Fibroblast of lung (primary cell): ENCODE measurements at regions not wholly inside any gene's neighbourhood (a gene's known extent, or its start where the extent isn't known, plus 50 kb on each side); places are given as distances from the start of the nearest gene placed in this dataset.

Source experiments
- DNase-seq, 2 donors: peaks; one replicate each; pipeline versions ENCODE4 v3.0.0 to v3.0.0-alpha.2; 2010; ENCODE audit warnings: low read depth in 2 of 2
- H2AFZ ChIP-seq: 2 replicates; pipeline ENCODE4 v1.5.1; 2012; ENCODE audit warnings: low read length, control low read depth, inconsistent platforms
- H3K27ac ChIP-seq: 2 replicates; pipeline ENCODE4 v1.5.1; 2011; ENCODE audit warnings: low read length, control low read depth; ENCODE audit not compliant: insufficient read depth
- H3K27me3 ChIP-seq: 2 replicates; pipeline ENCODE4 v1.5.1; 2011; ENCODE audit warnings: mild to moderate bottlenecking, low read length; ENCODE audit not compliant: control insufficient read depth, insufficient read depth
- H3K36me3 ChIP-seq: 2 replicates; pipeline ENCODE4 v1.5.1; 2011; ENCODE audit warnings: low read length; ENCODE audit not compliant: control insufficient read depth, insufficient read depth
- H3K4me1 ChIP-seq: 2 replicates; pipeline ENCODE4 v1.5.1; 2011; ENCODE audit warnings: low read length; ENCODE audit not compliant: control insufficient read depth, insufficient read depth; ENCODE audit errors: extremely low read depth
- H3K4me2 ChIP-seq: 2 replicates; pipeline ENCODE4 v1.5.1; 2011; ENCODE audit warnings: low read length, control low read depth; ENCODE audit not compliant: insufficient read depth; ENCODE audit errors: extremely low read depth
- H3K4me3 ChIP-seq, 4 experiments: fragments of 200-600 bp in 1 of 4; sonication (generic) in 1 of 4; replicated peaks in 1 of 4; 2 replicates each; pipeline ENCODE4 v1.5.1; 2011 to 2016; ENCODE audit warnings: low read length in 4 of 4, low read depth in 3 of 4, mild to moderate bottlenecking in 3 of 4, control low read depth in 2 of 4, inconsistent platforms in 1 of 4, mixed read lengths in 1 of 4; ENCODE audit not compliant: insufficient read depth in 1 of 4; ENCODE audit errors: control extremely low read depth in 1 of 4
- H3K79me2 ChIP-seq: 2 replicates; pipeline ENCODE4 v1.5.1; 2012; ENCODE audit warnings: mild to moderate bottlenecking, low read length, inconsistent platforms; ENCODE audit not compliant: control insufficient read depth, insufficient read depth
- H3K9ac ChIP-seq: 2 replicates; pipeline ENCODE4 v1.5.1; 2011; ENCODE audit warnings: mild to moderate bottlenecking, low read length, control low read depth; ENCODE audit not compliant: insufficient read depth
- H3K9me3 ChIP-seq: 2 replicates; pipeline ENCODE4 v1.5.1; 2012; ENCODE audit warnings: low read depth, low read length; ENCODE audit not compliant: control insufficient read depth, insufficient read depth
- H4K20me1 ChIP-seq: 2 replicates; pipeline ENCODE4 v1.5.1; 2011; ENCODE audit warnings: low read length; ENCODE audit not compliant: control insufficient read depth, insufficient read depth; ENCODE audit errors: extremely low read depth
- EZH2 ChIP-seq: IDR thresholded peaks from 2 replicates; pipeline ENCODE4 v1.5.1; 2012; ENCODE audit warnings: low read length, control low read depth, mild to moderate bottlenecking; ENCODE audit errors: missing control alignments
- TF ChIP-seq, protein P1 (sequence below), 2 donors: IDR thresholded peaks in 1 of 2; conservative IDR thresholded peaks in 1 of 2; 1 replicate in 1 of 2; 2 replicates in 1 of 2; pipeline ENCODE4 v1.5.1; 2011 to 2012; ENCODE audit warnings: low read length in 2 of 2, control low read depth in 1 of 2, inconsistent platforms in 1 of 2, low read depth in 1 of 2, mild to moderate bottlenecking in 1 of 2

DNA sequence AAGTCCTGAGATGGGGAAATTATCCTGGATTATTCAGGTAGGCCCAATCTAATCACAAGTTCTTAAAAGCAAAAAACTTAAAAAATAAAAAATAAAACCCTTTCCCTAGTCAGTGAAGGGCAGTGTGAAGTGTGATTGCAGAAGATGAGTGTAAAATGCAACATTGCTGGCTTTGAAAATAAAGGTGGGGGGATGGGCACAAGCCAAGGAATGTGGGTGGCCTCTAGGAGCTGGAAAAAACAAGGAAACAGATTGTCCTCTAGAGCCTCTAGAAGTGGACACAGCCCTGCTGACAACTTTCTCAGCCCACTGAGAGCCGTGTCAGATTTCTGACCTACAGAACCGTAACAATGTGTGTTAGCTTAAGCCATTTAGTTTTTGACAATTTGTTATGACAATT lies 184.3 kb upstream of the HNRNPA3 start:
- no peak overlapping the region for H2AFZ ChIP-seq
- no peak overlapping the region for H3K4me3 ChIP-seq
- H3K36me3 ChIP-seq = no peaks in the 10 kb centered on the region
- H3K4me2 ChIP-seq = no peak overlapping the region
- H3K27ac ChIP-seq = no peak overlapping the region
- no peaks in the 10 kb centered on the region for H3K79me2 ChIP-seq
- no peaks in the 10 kb centered on the region for H3K9me3 ChIP-seq
- H4K20me1 ChIP-seq = no peaks in the 10 kb centered on the region
- TF ChIP-seq, protein P1, sequence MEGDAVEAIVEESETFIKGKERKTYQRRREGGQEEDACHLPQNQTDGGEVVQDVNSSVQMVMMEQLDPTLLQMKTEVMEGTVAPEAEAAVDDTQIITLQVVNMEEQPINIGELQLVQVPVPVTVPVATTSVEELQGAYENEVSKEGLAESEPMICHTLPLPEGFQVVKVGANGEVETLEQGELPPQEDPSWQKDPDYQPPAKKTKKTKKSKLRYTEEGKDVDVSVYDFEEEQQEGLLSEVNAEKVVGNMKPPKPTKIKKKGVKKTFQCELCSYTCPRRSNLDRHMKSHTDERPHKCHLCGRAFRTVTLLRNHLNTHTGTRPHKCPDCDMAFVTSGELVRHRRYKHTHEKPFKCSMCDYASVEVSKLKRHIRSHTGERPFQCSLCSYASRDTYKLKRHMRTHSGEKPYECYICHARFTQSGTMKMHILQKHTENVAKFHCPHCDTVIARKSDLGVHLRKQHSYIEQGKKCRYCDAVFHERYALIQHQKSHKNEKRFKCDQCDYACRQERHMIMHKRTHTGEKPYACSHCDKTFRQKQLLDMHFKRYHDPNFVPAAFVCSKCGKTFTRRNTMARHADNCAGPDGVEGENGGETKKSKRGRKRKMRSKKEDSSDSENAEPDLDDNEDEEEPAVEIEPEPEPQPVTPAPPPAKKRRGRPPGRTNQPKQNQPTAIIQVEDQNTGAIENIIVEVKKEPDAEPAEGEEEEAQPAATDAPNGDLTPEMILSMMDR (conservative IDR thresholded peaks at IDR 0.05 in 1 of 2, IDR thresholded peaks at IDR 0.05 in 1 of 2; ENCODE audit: low read depth in 1 of 2, low read length in 2 of 2) = no peak
- TF ChIP-seq EZH2 = no peak
- H3K9ac ChIP-seq = no peak overlapping the region
- H3K4me1 ChIP-seq = no peaks in the 10 kb centered on the region
- no peaks in the 10 kb centered on the region for H3K27me3 ChIP-seq
- no peak for DNase-seq

DNA sequence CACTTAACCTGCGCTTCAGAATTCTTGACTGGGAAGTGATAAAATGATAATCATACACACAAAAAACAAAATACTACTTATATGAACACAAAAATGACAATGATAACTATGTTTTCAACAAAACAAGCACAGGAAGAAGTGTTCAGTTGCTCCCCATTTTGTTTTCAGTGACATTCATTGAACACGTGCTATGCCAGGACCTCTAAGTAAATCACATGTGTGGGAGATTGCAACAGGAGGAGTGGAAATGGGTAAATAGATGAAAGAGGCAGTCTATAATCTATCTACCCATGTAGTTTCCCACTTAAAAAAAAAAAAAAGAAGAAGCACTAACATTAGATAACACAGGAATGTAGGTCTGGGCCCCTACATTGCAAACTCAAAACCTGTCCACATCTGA lies 183.5 kb upstream of the HNRNPA3 start:
- no peak overlapping the region for H3K27ac ChIP-seq
- H3K9ac ChIP-seq = no peak overlapping the region
- H4K20me1 ChIP-seq = no peaks in the 10 kb centered on the region
- H3K4me3 ChIP-seq = no peak overlapping the region
- H3K9me3 ChIP-seq = no peaks in the 10 kb centered on the region
- no peak overlapping the region for H3K4me2 ChIP-seq
- H3K79me2 ChIP-seq = no peaks in the 10 kb centered on the region
- H2AFZ ChIP-seq = no peak overlapping the region
- DNase-seq = no peak
- no peaks in the 10 kb centered on the region for H3K36me3 ChIP-seq
- no peaks in the 10 kb centered on the region for H3K27me3 ChIP-seq
- TF ChIP-seq, protein P1 (conservative IDR thresholded peaks at IDR 0.05 in 1 of 2, IDR thresholded peaks at IDR 0.05 in 1 of 2; ENCODE audit: low read depth in 1 of 2, low read length in 2 of 2) = no peak
- TF ChIP-seq EZH2 = no peak
- H3K4me1 ChIP-seq = no peaks in the 10 kb centered on the region

DNA sequence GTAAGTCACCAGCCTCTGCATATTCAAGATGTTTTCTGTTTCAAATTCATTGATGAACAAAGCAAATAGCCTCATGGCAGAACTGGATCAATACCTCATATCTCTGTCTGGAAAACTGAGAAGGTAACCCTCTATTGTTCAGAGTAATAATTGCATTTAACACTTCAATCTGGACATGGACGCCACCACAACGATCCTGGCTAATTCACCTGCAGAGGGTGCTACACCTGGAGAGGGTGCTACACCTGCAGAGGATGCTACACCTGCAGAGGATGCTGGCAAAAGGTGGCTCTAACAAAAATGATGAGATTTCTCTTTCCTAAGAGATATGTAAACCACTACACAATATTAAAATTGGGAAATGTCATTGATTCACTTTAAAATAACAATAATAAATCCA lies 183.1 kb upstream of the HNRNPA3 start:
- DNase-seq = no peak
- no peaks in the 10 kb centered on the region for H3K9me3 ChIP-seq
- no peak overlapping the region for H3K4me3 ChIP-seq
- H3K36me3 ChIP-seq = no peaks in the 10 kb centered on the region
- H3K27ac ChIP-seq = no peak overlapping the region
- no peaks in the 10 kb centered on the region for H3K4me1 ChIP-seq
- no peak overlapping the region for H3K9ac ChIP-seq
- no peaks in the 10 kb centered on the region for H3K79me2 ChIP-seq
- TF ChIP-seq EZH2 = no peak
- TF ChIP-seq, protein P1 (conservative IDR thresholded peaks at IDR 0.05 in 1 of 2, IDR thresholded peaks at IDR 0.05 in 1 of 2; ENCODE audit: low read depth in 1 of 2, low read length in 2 of 2) = no peak
- H2AFZ ChIP-seq = no peak overlapping the region
- H3K4me2 ChIP-seq = no peak overlapping the region
- no peaks in the 10 kb centered on the region for H4K20me1 ChIP-seq
- H3K27me3 ChIP-seq = no peaks in the 10 kb centered on the region
